ENCODE measurements at regions not wholly inside any gene's neighbourhood (a gene's known extent, or its start where the extent isn't known, plus 50 kb on each side); places are given as distances from the start of the nearest gene placed in this dataset.

DNA sequence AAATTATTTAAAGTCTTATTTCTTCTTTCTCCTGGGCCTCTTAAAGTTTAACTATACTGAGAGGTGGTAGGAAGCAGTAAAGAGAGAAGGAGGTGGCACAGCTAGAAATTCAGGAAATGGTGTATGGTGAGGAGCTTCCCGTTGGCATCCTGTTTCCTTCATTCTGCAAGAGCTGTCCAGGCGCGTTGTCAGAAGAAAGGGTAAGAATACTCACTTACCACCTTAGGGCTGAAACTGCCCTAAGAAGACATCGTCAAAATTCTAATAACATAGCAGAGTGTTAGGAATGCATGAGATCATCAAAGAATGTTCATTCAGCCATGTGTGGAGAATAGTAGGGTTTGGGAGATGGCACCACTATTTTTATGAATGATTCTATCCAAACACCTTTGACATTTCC is 699.6 kb downstream of the MCTP2 start (continued):
- TF ChIP-seq, protein P1, sequence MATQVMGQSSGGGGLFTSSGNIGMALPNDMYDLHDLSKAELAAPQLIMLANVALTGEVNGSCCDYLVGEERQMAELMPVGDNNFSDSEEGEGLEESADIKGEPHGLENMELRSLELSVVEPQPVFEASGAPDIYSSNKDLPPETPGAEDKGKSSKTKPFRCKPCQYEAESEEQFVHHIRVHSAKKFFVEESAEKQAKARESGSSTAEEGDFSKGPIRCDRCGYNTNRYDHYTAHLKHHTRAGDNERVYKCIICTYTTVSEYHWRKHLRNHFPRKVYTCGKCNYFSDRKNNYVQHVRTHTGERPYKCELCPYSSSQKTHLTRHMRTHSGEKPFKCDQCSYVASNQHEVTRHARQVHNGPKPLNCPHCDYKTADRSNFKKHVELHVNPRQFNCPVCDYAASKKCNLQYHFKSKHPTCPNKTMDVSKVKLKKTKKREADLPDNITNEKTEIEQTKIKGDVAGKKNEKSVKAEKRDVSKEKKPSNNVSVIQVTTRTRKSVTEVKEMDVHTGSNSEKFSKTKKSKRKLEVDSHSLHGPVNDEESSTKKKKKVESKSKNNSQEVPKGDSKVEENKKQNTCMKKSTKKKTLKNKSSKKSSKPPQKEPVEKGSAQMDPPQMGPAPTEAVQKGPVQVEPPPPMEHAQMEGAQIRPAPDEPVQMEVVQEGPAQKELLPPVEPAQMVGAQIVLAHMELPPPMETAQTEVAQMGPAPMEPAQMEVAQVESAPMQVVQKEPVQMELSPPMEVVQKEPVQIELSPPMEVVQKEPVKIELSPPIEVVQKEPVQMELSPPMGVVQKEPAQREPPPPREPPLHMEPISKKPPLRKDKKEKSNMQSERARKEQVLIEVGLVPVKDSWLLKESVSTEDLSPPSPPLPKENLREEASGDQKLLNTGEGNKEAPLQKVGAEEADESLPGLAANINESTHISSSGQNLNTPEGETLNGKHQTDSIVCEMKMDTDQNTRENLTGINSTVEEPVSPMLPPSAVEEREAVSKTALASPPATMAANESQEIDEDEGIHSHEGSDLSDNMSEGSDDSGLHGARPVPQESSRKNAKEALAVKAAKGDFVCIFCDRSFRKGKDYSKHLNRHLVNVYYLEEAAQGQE (IDR thresholded peaks at IDR 0.05; ENCODE audit: borderline replicate concordance in 1 of 2, low read depth in 1 of 2, low read length in 2 of 2): no peak
- TF ChIP-seq EED (CRISPR knock-in tag; IDR thresholded peaks at IDR 0.05) (no peak), SP1 (IDR thresholded peaks at IDR 0.05) (no peak), SP1 (CRISPR knock-in tag; IDR thresholded peaks at IDR 0.05) (no peak), NR2C2 (CRISPR knock-in tag; IDR thresholded peaks at IDR 0.05; ENCODE audit: borderline replicate concordance) (no peak)

DNA sequence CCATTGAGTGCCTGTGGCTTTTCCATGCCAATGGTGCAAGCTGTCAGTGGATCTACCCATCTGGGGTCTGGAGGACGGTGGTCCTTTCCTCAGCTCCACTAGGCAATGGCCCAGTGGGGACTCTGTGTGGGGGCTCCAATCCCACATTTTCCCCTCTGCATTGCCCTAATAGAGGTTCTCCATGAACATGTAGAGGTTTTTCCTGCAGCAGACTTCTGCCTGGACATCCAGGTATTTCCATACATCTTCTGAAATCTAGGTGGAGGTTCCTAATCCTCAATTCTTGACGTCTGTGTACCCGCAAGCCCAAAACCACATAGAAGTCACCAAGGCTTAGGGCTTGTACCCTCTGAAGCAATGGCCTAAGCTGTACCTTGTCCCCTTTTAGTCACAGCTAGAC is 703.1 kb downstream of the MCTP2 start:
- Histone ChIP-seq H3K9me3 (ENCODE audit: low read length) (peaks cover 87% of the 10 kb centered on the region), H4K20me1 (ENCODE audit: insufficient read depth, low read length) (no peaks in the 10 kb centered on the region), H3K36me3 (replicated peaks in 1 of 2; ENCODE audit: control insufficient read depth in 1 of 2, insufficient read depth in 2 of 2, low read length in 2 of 2) (no peaks in the 10 kb centered on the region), H3K27ac (ENCODE audit: extremely low read length, insufficient read depth, low read length) (no peak overlapping the region), H3K4me3 (replicated peaks in 1 of 3; ENCODE audit: insufficient read depth in 1 of 3, low read depth in 2 of 3, low read length in 3 of 3) (no peak overlapping the region), H3K4me1 (ENCODE audit: insufficient read depth, low read length) (no peaks in the 10 kb centered on the region), H3K4me2 (ENCODE audit: low read depth, low read length) (no peak overlapping the region), H2AFZ (ENCODE audit: low read length) (no peak overlapping the region), H3K9ac (ENCODE audit: insufficient read depth, low read depth, low read length) (no peak overlapping the region), H3K27me3 (ENCODE audit: control insufficient read depth in 1 of 2, insufficient read depth in 2 of 2, low read length in 2 of 2) (no peaks in the 10 kb centered on the region), H3K79me2 (ENCODE audit: insufficient read depth, low read length) (no peaks in the 10 kb centered on the region)
- FAIRE-seq (no peak), ATAC-seq (no peak), DNase-seq (ENCODE audit: low spot score) (no peak)
- POLR2A ChIA-PET: no interaction called here
- in situ Hi-C loops (cut with HindIII; ENCODE audit: extremely low pct_ligation_motif_present, low pct_unique_long_range_greater_than_20kb) (no loop called here), intact Hi-C loops (cut with micrococcal nuclease; ENCODE audit: unreplicated experiment) (no loop called here)
- CTCF ChIA-PET (ENCODE audit: low intra/inter-chr PET ratio, low total read pairs): no interaction called here
- 0% methylated on average over 3 of the region's 3 CpGs for WGBS (ENCODE audit: low lambda C conversion rate)
- no TSS peak for BruUV-seq (replicated peaks)
- TF ChIP-seq KDM3A (CRISPR knock-in tag; IDR thresholded peaks at IDR 0.05; ENCODE audit: low read depth) (no peak), ZFP62 (CRISPR knock-in tag; IDR thresholded peaks at IDR 0.05) (no peak), RBFOX2 (IDR thresholded peaks at IDR 0.05; ENCODE audit: low read depth, low read length) (no peak), SRSF4 (IDR thresholded peaks at IDR 0.05; ENCODE audit: low read depth, low read length, poor library complexity, severe bottlenecking) (no peak), XBP1 (CRISPR knock-in tag; IDR thresholded peaks at IDR 0.05) (no peak), REXO4 (CRISPR knock-in tag; IDR thresholded peaks at IDR 0.05; ENCODE audit: borderline replicate concordance) (no peak), TEAD3 (CRISPR knock-in tag; optimal IDR thresholded peaks at IDR 0.05; ENCODE audit: borderline replicate concordance) (no peak), SAP130 (CRISPR knock-in tag; IDR thresholded peaks at IDR 0.05; ENCODE audit: low read depth) (no peak), FOXP1 (IDR thresholded peaks at IDR 0.05) (no peak), FOXP1 (CRISPR knock-in tag; IDR thresholded peaks at IDR 0.05) (no peak)
- TF ChIP-seq, protein P2, sequence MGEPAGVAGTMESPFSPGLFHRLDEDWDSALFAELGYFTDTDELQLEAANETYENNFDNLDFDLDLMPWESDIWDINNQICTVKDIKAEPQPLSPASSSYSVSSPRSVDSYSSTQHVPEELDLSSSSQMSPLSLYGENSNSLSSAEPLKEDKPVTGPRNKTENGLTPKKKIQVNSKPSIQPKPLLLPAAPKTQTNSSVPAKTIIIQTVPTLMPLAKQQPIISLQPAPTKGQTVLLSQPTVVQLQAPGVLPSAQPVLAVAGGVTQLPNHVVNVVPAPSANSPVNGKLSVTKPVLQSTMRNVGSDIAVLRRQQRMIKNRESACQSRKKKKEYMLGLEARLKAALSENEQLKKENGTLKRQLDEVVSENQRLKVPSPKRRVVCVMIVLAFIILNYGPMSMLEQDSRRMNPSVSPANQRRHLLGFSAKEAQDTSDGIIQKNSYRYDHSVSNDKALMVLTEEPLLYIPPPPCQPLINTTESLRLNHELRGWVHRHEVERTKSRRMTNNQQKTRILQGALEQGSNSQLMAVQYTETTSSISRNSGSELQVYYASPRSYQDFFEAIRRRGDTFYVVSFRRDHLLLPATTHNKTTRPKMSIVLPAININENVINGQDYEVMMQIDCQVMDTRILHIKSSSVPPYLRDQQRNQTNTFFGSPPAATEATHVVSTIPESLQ (CRISPR knock-in tag; conservative IDR thresholded peaks at IDR 0.05): no peak
- TF ChIP-seq, protein P3, sequence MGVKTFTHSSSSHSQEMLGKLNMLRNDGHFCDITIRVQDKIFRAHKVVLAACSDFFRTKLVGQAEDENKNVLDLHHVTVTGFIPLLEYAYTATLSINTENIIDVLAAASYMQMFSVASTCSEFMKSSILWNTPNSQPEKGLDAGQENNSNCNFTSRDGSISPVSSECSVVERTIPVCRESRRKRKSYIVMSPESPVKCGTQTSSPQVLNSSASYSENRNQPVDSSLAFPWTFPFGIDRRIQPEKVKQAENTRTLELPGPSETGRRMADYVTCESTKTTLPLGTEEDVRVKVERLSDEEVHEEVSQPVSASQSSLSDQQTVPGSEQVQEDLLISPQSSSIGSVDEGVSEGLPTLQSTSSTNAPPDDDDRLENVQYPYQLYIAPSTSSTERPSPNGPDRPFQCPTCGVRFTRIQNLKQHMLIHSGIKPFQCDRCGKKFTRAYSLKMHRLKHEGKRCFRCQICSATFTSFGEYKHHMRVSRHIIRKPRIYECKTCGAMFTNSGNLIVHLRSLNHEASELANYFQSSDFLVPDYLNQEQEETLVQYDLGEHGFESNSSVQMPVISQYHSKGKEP (CRISPR knock-in tag; IDR thresholded peaks at IDR 0.05): no peak
- TF ChIP-seq, protein P4, sequence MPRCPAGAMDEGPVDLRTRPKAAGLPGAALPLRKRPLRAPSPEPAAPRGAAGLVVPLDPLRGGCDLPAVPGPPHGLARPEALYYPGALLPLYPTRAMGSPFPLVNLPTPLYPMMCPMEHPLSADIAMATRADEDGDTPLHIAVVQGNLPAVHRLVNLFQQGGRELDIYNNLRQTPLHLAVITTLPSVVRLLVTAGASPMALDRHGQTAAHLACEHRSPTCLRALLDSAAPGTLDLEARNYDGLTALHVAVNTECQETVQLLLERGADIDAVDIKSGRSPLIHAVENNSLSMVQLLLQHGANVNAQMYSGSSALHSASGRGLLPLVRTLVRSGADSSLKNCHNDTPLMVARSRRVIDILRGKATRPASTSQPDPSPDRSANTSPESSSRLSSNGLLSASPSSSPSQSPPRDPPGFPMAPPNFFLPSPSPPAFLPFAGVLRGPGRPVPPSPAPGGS (CRISPR knock-in tag; IDR thresholded peaks at IDR 0.05): no peak
